NOMO-1 treated with dmso at 0.1 percent for 144 hours (cell line): ENCODE measurements at regions not wholly inside any gene's neighbourhood (a gene's known extent, or its start where the extent isn't known, plus 50 kb on each side); places are given as distances from the start of the nearest gene placed in this dataset.
"Not testable (repeated sequence)": the region's sequence is repeated elsewhere in the genome, so short reads cannot be mapped to it uniquely, and the experiment has no call there.

Source experiments
- DNase-seq: peaks from one replicate; lab custom pipeline; 2025; ENCODE audit not compliant: unreplicated experiment; lab: John Stamatoyannopoulos, UW

- DNase-seq: no peak
Measured at GRCh38 chr9:1115370-1115769, 65.2 kb downstream of the DMRT2 start.

GRCh38 chr9:1117439-1117838, 67.3 kb downstream of the DMRT2 start:
- no peak for DNase-seq

- DNase-seq: no peak
Measured at GRCh38 chr9:1120500-1121165, 70.5 kb downstream of the DMRT2 start.

GRCh38 chr9:1125741-1126140, 75.6 kb downstream of the DMRT2 start:
- no peak for DNase-seq

GRCh38 chr9:1128046-1128445, 77.9 kb downstream of the DMRT2 start:
- no peak for DNase-seq

GRCh38 chr9:1129382-1129781, 79.2 kb downstream of the DMRT2 start:
- DNase-seq: no peak

- no peak for DNase-seq
Measured at GRCh38 chr9:1140057-1140456, 89.9 kb downstream of the DMRT2 start.

GRCh38 chr9:1151691-1152090, 101.5 kb downstream of the DMRT2 start:
- no peak for DNase-seq

- DNase-seq: no peak
Measured at GRCh38 chr9:1152171-1152570, 102.0 kb downstream of the DMRT2 start.

GRCh38 chr9:1154739-1155138, 104.6 kb downstream of the DMRT2 start:
- DNase-seq: no peak

- no peak for DNase-seq
Measured at GRCh38 chr9:1155602-1156001, 105.4 kb downstream of the DMRT2 start.

- no peak for DNase-seq
Measured at GRCh38 chr9:1156794-1157550, 106.8 kb downstream of the DMRT2 start.

GRCh38 chr9:1157836-1158235, 107.7 kb downstream of the DMRT2 start:
- DNase-seq: no peak

- DNase-seq: no peak
Measured at GRCh38 chr9:1170918-1171317, 120.8 kb downstream of the DMRT2 start.

- no peak for DNase-seq
Measured at GRCh38 chr9:1171546-1171945, 121.4 kb downstream of the DMRT2 start.

- no peak for DNase-seq
Measured at GRCh38 chr9:1173211-1173610, 123.1 kb downstream of the DMRT2 start.

- no peak for DNase-seq
Measured at GRCh38 chr9:1173993-1174392, 123.8 kb downstream of the DMRT2 start.

- no peak for DNase-seq
Measured at GRCh38 chr9:1179366-1179765, 129.2 kb downstream of the DMRT2 start.

GRCh38 chr9:1184146-1184545, 134.0 kb downstream of the DMRT2 start:
- no peak for DNase-seq

- not testable (repeated sequence) for DNase-seq
Measured at GRCh38 chr9:1187137-1187536, 137.0 kb downstream of the DMRT2 start.

GRCh38 chr9:1195636-1196035, 145.5 kb downstream of the DMRT2 start:
- not testable (repeated sequence) for DNase-seq

- DNase-seq: no peak
Measured at GRCh38 chr9:1198085-1198484, 147.9 kb downstream of the DMRT2 start.

- DNase-seq: no peak
Measured at GRCh38 chr9:1200847-1201251, 150.7 kb downstream of the DMRT2 start.
